ENCODE measurements at regions not wholly inside any gene's neighbourhood (a gene's known extent, or its start where the extent isn't known, plus 50 kb on each side); places are given as distances from the start of the nearest gene placed in this dataset.

DNA sequence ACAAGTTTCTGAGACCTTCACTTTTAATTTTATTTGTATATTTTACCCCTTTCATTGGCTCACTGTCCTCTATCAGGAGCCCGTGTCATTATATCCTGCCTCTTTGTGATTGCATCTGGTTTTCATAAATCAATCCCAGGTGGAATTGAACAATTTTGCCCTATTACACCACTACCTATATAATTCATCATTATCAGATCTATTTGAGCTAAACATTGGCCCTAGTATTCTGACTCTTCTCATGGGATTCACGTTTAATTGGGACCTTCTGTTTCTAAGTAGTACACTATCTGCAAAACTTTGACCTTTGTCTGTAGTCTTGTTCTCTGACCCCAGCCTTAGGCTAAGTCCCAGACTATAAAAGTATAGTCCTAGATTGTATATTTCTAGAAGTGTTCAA, 114.1 kb downstream of the FAT4 start:
- intact Hi-C loops (cut with micrococcal nuclease), result no loop called here
- Histone ChIP-seq H3K9ac (replicated peaks; ENCODE audit: extremely low read depth, insufficient read depth, low read length) (no peak overlapping the region), H4K20me1 (replicated peaks; ENCODE audit: control insufficient read depth, extremely low read depth, insufficient read depth, low read length) (no peaks in the 10 kb centered on the region), H3K9me1 (replicated peaks; ENCODE audit: control insufficient read depth, extremely low read depth, insufficient read depth, low read length) (no peaks in the 10 kb centered on the region), H3K4me1 (ENCODE audit: control insufficient read depth, extremely low read depth, insufficient read depth, low read length) (peaks cover 6% of the 10 kb centered on the region), H3K79me2 (ENCODE audit: control insufficient read depth, insufficient read depth, low read length) (no peaks in the 10 kb centered on the region), H3K9me3 (replicated peaks; ENCODE audit: control insufficient read depth, insufficient read depth, low read length) (no peaks in the 10 kb centered on the region), H3K27ac (ENCODE audit: insufficient read depth, low read depth, low read length) (no peak overlapping the region), H3K36me3 (ENCODE audit: control insufficient read depth in 2 of 2, extremely low read depth in 1 of 2, insufficient read depth in 2 of 2, low read length in 2 of 2) (no peaks in the 10 kb centered on the region), H2AFZ (ENCODE audit: low read depth, low read length) (no peak overlapping the region), H3K4me2 (ENCODE audit: insufficient read depth, low read length) (no peak overlapping the region), H3K27me3 (ENCODE audit: control insufficient read depth in 2 of 2, insufficient read depth in 2 of 2, low read length in 2 of 2) (no peaks in the 10 kb centered on the region), H3K4me3 (replicated peaks in 1 of 3; ENCODE audit: insufficient read depth in 1 of 3, low read depth in 1 of 3, low read length in 3 of 3) (no peak overlapping the region)
- ChIA-PET POLR2A (no interaction called here), CTCF (no interaction called here)
- dilution Hi-C loops (cut with MboI; ENCODE audit: extremely low pct_ligation_motif_present, low sequenced_read_pairs), result no loop called here
- TF ChIP-seq, protein P1, sequence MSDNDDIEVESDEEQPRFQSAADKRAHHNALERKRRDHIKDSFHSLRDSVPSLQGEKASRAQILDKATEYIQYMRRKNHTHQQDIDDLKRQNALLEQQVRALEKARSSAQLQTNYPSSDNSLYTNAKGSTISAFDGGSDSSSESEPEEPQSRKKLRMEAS (IDR thresholded peaks at IDR 0.05; ENCODE audit: insufficient read depth, insufficient read length), result no peak
- TF ChIP-seq POLR2A (IDR thresholded peaks at IDR 0.05; ENCODE audit: low read depth, low read length), result no peak
- TF ChIP-seq POLR2AphosphoS5 (IDR thresholded peaks at IDR 0.05; ENCODE audit: insufficient read depth, low read depth, low read length), result no peak
- no peak for TF ChIP-seq GATA2 (IDR thresholded peaks at IDR 0.05; ENCODE audit: insufficient read depth, insufficient read length, low read depth, low read length)
- TF ChIP-seq JUN (IDR thresholded peaks at IDR 0.05; ENCODE audit: borderline replicate concordance, insufficient read depth, insufficient read length, low read depth), result no peak
- TF ChIP-seq FOS (IDR thresholded peaks at IDR 0.05; ENCODE audit: borderline replicate concordance, insufficient read depth, low read length), result no peak
- no peak for TF ChIP-seq EZH2 (IDR thresholded peaks at IDR 0.05; ENCODE audit: borderline replicate concordance, low read depth, low read length, severe bottlenecking)
- no peak for TF ChIP-seq MYC (IDR thresholded peaks at IDR 0.05; ENCODE audit: low read depth, low read length)
- FAIRE-seq (no peak), DNase-seq (ENCODE audit: low read depth, low spot score) (no peak)
- BruUV-seq (replicated peaks), result no TSS peak

DNA sequence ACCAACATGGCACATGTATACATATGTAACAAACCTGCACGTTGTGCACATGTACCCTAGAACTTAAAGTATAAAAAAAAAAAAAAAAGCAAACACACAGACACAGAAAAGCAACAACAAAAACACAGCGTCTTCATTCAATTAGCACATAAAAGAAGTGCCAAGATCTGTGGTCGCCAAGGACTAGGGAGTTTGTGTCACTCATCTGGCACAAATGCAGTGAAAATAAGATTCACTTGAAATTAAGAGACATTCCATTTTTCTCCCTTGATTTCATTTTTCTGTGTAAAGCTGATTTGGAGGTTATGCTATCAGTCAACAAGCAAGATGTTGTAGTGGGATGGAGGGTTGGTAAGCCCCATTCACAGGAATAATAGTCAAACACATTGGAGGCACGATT, 115.3 kb downstream of the FAT4 start:
- no peak overlapping the region for H3K4me3 ChIP-seq (replicated peaks in 1 of 3; ENCODE audit: insufficient read depth in 1 of 3, low read depth in 1 of 3, low read length in 3 of 3)
- H4K20me1 ChIP-seq (replicated peaks; ENCODE audit: control insufficient read depth, extremely low read depth, insufficient read depth, low read length), result no peaks in the 10 kb centered on the region
- intact Hi-C loops (cut with micrococcal nuclease), result no loop called here
- BruUV-seq (replicated peaks), result no TSS peak
- no peak overlapping the region for H3K9ac ChIP-seq (replicated peaks; ENCODE audit: extremely low read depth, insufficient read depth, low read length)
- H3K79me2 ChIP-seq (ENCODE audit: control insufficient read depth, insufficient read depth, low read length), result no peaks in the 10 kb centered on the region
- CTCF ChIA-PET, result no interaction called here
- no peak overlapping the region for H3K27ac ChIP-seq (ENCODE audit: insufficient read depth, low read depth, low read length)
- no peaks in the 10 kb centered on the region for H3K9me1 ChIP-seq (replicated peaks; ENCODE audit: control insufficient read depth, extremely low read depth, insufficient read depth, low read length)
- no peak overlapping the region for H2AFZ ChIP-seq (ENCODE audit: low read depth, low read length)
- H3K9me3 ChIP-seq (replicated peaks; ENCODE audit: control insufficient read depth, insufficient read depth, low read length), result no peaks in the 10 kb centered on the region
- no peak for DNase-seq (ENCODE audit: low read depth, low spot score)
- peaks cover 0 to 3% of the 10 kb centered on the region in 2 experiments for H3K36me3 ChIP-seq (ENCODE audit: control insufficient read depth in 2 of 2, extremely low read depth in 1 of 2, insufficient read depth in 2 of 2, low read length in 2 of 2)
- H3K27me3 ChIP-seq (ENCODE audit: control insufficient read depth in 2 of 2, insufficient read depth in 2 of 2, low read length in 2 of 2), result no peaks in the 10 kb centered on the region
- POLR2A ChIA-PET, result no interaction called here
- dilution Hi-C loops (cut with MboI; ENCODE audit: extremely low pct_ligation_motif_present, low sequenced_read_pairs), result no loop called here
- no peak for TF ChIP-seq EZH2 (IDR thresholded peaks at IDR 0.05; ENCODE audit: borderline replicate concordance, low read depth, low read length, severe bottlenecking)
- no peak overlapping the region for H3K4me2 ChIP-seq (ENCODE audit: insufficient read depth, low read length)
- peaks cover 6% of the 10 kb centered on the region for H3K4me1 ChIP-seq (ENCODE audit: control insufficient read depth, extremely low read depth, insufficient read depth, low read length)
- no peak for FAIRE-seq
